Endothelial cell (in vitro differentiated cells): ENCODE measurements at regions not wholly inside any gene's neighbourhood (a gene's known extent, or its start where the extent isn't known, plus 50 kb on each side); places are given as distances from the start of the nearest gene placed in this dataset.

ENCODE experiments used
- DNase-seq: peaks from one replicate; pipeline ENCODE4 v3.0.0; 2021; ENCODE audit warnings: low spot score
- H3K27ac Mint-ChIP-seq: one replicate; pipeline ENCODE4 v1.8.0; 2021; ENCODE audit warnings: mixed read lengths, inconsistent platforms; ENCODE audit not compliant: unreplicated experiment
- H3K27me3 Mint-ChIP-seq: one replicate; pipeline ENCODE4 v1.8.0; 2021; ENCODE audit warnings: mild to moderate bottlenecking, moderate library complexity, mixed read lengths, inconsistent platforms; ENCODE audit not compliant: unreplicated experiment
- H3K36me3 Mint-ChIP-seq: one replicate; pipeline ENCODE4 v1.8.0; 2021; ENCODE audit warnings: mild to moderate bottlenecking, low read depth, mixed read lengths, inconsistent platforms; ENCODE audit not compliant: unreplicated experiment
- H3K4me1 Mint-ChIP-seq: one replicate; pipeline ENCODE4 v1.8.0; 2021; ENCODE audit warnings: mild to moderate bottlenecking, mixed read lengths, inconsistent platforms; ENCODE audit not compliant: unreplicated experiment
- H3K4me3 Mint-ChIP-seq: one replicate; pipeline ENCODE4 v1.8.0; 2021; ENCODE audit warnings: mild to moderate bottlenecking, mixed read lengths, inconsistent platforms; ENCODE audit not compliant: unreplicated experiment
- H3K9me3 Mint-ChIP-seq: one replicate; pipeline ENCODE4 v1.8.0; 2021; ENCODE audit warnings: mixed read lengths, inconsistent platforms; ENCODE audit not compliant: unreplicated experiment
- CTCF ChIP-seq: fragments of 200-600 bp; sonication (generic); IDR thresholded peaks from one replicate; pipeline ENCODE4 v1.5.0; 2021; ENCODE audit warnings: antibody characterized with exemption; ENCODE audit not compliant: unreplicated experiment

- DNase-seq = no peak
- Mint-ChIP-seq H3K9me3 (no peaks in the 10 kb centered on the region), H3K36me3 (no peaks in the 10 kb centered on the region), H3K4me1 (peaks cover 14% of the 10 kb centered on the region), H3K27me3 (no peaks in the 10 kb centered on the region), H3K27ac (no peak overlapping the region), H3K4me3 (no peak overlapping the region)
- TF ChIP-seq CTCF = no peak
Observed at GRCh38 chr16:63575041-63575440, 1538.8 kb upstream of the CDH8 start.

- Mint-ChIP-seq H3K9me3 (no peaks in the 10 kb centered on the region), H3K27me3 (no peaks in the 10 kb centered on the region), H3K27ac (no peak overlapping the region), H3K36me3 (no peaks in the 10 kb centered on the region), H3K4me1 (no peaks in the 10 kb centered on the region), H3K4me3 (no peak overlapping the region)
- no peak for TF ChIP-seq CTCF
- no peak for DNase-seq
Observed at GRCh38 chr16:63568164-63568563, 1531.9 kb upstream of the CDH8 start.

GRCh38 chr16:63563819-63564505, 1527.7 kb upstream of the CDH8 start:
- Mint-ChIP-seq H3K9me3 (no peaks in the 10 kb centered on the region), H3K4me1 (no peaks in the 10 kb centered on the region), H3K27ac (no peak overlapping the region), H3K36me3 (no peaks in the 10 kb centered on the region), H3K4me3 (no peak overlapping the region), H3K27me3 (no peaks in the 10 kb centered on the region)
- DNase-seq = no peak
- no peak for TF ChIP-seq CTCF

- Mint-ChIP-seq H3K9me3 (no peaks in the 10 kb centered on the region), H3K27ac (no peak overlapping the region), H3K4me1 (no peaks in the 10 kb centered on the region), H3K27me3 (no peaks in the 10 kb centered on the region), H3K36me3 (no peaks in the 10 kb centered on the region), H3K4me3 (no peak overlapping the region)
- TF ChIP-seq CTCF = no peak
- DNase-seq = no peak
Observed at GRCh38 chr16:63553980-63554379, 1517.7 kb upstream of the CDH8 start.

- Mint-ChIP-seq H3K4me1 (no peaks in the 10 kb centered on the region), H3K27me3 (no peaks in the 10 kb centered on the region), H3K9me3 (no peaks in the 10 kb centered on the region), H3K4me3 (no peak overlapping the region), H3K27ac (no peak overlapping the region), H3K36me3 (no peaks in the 10 kb centered on the region)
- TF ChIP-seq CTCF = no peak
- no peak for DNase-seq
Observed at GRCh38 chr16:63539276-63539675, 1503.0 kb upstream of the CDH8 start.
